Prostate gland (tissue), 2 donors: ENCODE measurements at regions not wholly inside any gene's neighbourhood (a gene's known extent, or its start where the extent isn't known, plus 50 kb on each side); places are given as distances from the start of the nearest gene placed in this dataset.

Experiments
- POLR2AphosphoS5 ChIP-seq: sonication (generic); formaldehyde crosslinking; IDR thresholded peaks from one replicate; pipeline ENCODE4 v1.6.1; 2017; ENCODE audit warnings: antibody characterized with exemption
- TF ChIP-seq, protein P1 (sequence below), 4 experiments: fragments of 200-600 bp in 2 of 4; fragments of 450-650 bp in 2 of 4; sonication (generic) in 2 of 4; IDR thresholded peaks; 1 replicate in 3 of 4; 2 replicates in 1 of 4; pipeline ENCODE4 v1.5.1; 2016 to 2019; ENCODE audit warnings: antibody characterized with exemption in 4 of 4, mild to moderate bottlenecking in 2 of 4, moderate library complexity in 2 of 4

DNA sequence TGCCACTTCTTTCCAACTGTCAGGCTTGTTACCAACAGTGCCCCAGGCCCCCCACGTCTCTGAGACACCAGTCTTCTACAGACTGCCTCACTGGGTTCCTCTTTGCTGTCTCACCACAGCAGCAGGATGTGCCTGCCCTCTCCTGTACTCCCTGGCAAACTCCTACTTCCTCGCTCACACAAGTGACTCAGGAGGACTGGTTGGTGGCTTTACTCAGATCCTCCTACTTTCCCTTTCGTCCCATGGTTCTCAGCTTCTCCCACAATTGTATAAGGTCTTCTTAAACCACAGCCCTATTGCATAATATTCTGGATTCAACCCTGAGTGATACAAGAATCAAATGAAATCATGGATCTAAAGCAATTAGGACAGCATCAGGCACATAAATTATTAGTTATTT lies 246.6 kb upstream of the PROK2 start:
- TF ChIP-seq POLR2AphosphoS5 = no peak
- TF ChIP-seq, protein P1, sequence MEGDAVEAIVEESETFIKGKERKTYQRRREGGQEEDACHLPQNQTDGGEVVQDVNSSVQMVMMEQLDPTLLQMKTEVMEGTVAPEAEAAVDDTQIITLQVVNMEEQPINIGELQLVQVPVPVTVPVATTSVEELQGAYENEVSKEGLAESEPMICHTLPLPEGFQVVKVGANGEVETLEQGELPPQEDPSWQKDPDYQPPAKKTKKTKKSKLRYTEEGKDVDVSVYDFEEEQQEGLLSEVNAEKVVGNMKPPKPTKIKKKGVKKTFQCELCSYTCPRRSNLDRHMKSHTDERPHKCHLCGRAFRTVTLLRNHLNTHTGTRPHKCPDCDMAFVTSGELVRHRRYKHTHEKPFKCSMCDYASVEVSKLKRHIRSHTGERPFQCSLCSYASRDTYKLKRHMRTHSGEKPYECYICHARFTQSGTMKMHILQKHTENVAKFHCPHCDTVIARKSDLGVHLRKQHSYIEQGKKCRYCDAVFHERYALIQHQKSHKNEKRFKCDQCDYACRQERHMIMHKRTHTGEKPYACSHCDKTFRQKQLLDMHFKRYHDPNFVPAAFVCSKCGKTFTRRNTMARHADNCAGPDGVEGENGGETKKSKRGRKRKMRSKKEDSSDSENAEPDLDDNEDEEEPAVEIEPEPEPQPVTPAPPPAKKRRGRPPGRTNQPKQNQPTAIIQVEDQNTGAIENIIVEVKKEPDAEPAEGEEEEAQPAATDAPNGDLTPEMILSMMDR (IDR thresholded peaks at IDR 0.05) = no peak
